Activated naive CD8-positive, alpha-beta T cell treated with anti-CD3 and anti-CD28 coated beads, Interleukin-2, amount 50 U/mL, for 16 hours (primary cell): ENCODE measurements at regions not wholly inside any gene's neighbourhood (a gene's known extent, or its start where the extent isn't known, plus 50 kb on each side); places are given as distances from the start of the nearest gene placed in this dataset.
"Not testable (repeated sequence)": the region's sequence is repeated elsewhere in the genome, so short reads cannot be mapped to it uniquely, and the experiment has no call there.

Source experiments
- DNase-seq: peaks from one replicate; pipeline ENCODE4 v3.0.0-alpha.2; 2020; ENCODE audit warnings: low read depth, low spot score

DNA sequence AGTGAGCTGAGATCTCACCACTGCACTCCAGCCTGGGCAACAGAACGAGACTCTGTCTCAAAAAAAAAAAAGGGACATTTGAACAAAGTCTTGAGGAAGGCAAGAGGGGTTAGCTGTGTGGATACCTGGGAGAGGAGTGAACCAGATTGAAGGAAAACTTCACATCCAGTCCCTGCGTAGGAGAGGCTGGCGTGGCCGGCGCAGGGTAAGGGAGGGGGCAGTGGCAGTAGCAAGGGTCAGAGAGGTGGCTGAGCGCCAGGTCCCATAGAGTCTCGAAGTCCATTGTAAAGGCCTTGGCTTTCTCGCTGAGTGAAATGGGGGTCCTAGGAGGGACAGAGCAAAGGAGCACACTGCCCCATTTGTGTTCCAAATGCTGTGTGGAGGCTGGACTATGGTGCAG lies 171.8 kb upstream of the WSCD1 start:
- no peak for DNase-seq

DNA sequence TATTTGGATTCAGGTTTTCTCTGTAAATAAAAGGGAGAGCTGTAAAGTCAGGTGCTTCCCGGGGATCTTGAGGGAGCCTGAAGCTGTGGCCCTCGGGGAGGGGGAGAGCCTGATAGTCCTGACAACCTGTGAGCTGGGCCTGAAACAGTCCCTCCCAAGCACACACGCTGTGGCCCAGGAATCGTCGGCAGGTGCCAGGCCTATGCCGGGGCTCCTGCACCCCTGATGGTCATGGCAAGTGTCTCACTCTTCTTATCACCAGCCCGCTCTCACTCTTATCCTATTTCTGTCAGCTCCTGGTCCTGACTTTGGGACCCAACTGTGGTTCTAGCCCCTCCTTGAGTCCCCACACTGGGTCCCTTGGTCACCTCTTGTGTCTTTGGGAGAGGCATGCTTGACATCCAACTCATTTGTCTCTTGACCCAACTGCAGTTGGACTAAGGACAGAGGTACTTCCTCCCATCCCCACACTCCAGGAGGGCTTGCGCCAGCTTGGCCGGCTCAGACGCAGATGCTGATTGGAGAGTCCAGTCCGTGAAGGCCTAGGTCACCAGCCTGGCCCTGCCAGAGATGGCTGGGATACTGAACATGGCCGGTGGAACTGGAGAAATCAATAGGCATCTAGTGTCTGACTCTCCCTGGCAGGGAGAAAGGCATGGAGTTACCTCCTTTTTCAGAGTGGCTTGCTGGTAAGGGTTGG lies 170.5 kb upstream of the WSCD1 start:
- DNase-seq = no peak

DNA sequence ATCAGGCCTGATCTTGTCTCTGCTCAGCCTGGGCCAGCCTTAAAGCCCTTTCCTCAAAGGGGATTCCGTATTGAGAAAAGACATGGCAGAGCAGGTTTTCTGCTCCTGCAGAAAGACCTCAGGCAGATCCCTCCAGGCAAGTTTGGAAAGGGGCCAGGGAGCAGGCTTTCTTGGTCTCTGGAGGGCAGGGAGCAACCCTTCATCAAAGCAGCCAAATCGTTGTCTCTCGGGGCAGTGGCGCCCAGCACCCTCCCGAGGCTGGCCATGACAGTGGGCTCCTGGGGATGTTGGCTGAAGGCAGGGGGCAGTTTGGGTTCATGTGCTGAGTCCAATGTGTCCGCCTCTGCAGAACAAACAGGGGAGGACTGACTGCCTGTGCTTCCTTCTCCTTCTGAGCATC lies 168.4 kb upstream of the WSCD1 start:
- DNase-seq = no peak

DNA sequence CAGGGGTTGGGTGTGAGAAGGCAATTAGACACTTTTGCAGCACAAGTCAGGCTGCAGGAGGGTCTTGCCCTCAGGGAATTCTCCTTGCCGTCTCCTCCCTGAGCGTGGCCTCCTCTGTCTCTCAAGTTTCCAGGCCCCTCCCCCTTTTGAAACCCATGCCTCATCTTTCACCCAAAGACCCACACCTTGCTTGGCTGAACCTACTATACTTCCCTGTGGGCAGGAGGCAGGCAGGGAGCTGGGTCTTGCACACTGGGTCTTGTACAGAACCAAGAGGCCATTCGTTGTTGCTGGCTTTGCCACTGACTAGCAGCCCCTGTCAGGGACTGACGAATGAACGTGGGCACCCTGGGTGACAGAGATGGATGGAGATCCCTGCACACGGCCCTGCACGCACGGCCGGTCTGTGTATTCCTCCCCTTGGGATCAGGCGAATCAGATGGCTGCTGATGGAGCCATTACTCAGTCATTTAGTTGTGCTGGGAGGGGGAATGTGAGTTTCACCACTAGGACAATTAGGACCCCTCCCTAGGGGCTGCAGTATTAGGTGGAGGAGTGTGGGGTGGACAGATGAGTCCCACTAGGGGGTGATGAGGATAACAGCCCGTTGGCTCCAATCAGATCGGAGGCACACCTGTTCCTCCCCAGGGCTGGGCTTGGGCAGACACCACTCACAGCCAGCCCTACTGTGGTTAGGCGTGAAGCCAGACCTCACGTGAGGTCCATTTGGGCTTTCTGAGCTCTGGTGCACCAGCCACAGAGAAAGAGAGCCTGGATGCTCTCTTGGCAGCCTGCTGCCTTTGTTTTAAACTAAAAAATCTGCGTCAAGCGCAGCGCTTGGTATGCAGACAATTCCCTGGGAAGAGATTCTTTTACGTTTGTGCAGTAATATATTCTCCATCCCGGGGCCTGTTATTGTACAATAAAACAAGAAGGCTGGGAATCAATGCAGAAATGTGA lies 167.7 kb upstream of the WSCD1 start:
- DNase-seq = no peak

DNA sequence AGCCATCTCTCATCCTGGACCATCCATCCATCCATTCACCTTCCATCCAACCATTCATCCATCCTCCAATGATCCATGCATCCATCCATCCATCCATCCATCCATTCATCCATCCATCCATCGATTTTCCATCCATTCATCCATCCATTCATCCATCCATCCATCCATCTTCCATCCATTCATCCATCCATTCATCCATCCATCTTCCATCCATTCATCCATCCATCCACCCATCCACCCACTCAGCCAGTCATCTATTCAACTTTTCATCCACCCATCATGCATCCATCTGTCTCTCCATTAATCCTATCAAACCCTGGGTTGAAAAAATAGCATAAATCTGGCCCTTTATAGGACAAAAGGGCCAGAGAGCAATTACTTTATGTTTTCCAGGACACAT lies 158.3 kb upstream of the WSCD1 start:
- DNase-seq = no peak

DNA sequence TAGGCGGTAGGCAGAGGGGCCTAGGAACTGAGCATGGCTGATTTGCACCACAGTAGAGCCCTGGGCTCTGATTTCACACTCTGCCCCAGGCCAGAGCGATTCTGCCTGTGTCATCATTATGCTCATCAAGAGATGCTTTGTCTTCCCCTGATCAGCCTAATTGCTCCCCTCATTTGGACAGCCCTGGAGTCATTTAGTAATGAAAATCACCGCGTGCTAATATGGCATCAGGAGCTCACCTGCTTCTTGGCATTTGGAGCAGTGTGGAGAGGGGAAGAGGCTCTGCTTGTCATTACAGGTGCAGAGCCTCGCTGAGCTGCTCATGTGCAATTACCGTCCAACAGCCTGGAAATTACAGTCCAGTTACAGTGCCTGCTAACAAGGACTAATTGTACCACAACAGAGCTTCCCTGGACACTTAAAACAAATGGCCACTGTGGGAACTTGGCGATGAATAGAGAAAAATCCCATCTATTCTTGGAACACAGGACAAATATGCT lies 157.1 kb upstream of the WSCD1 start:
- no peak for DNase-seq

DNA sequence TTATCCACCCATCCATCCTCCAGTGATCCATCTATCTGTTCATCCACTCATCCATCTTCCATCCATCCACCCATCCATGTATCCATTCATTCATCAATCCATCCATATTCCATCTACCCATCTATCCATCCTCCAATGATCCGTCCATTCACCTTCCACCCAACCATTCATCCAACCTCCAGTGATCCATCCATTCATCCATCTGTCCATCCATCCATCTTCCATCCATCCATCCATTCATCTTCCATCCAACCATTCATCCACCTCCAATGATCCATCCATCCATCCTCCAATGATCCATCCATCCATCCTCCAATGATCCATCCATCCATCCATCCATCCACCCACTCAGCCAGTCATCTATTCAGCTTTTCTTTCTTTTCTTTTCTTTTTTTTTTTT lies 156.5 kb upstream of the WSCD1 start:
- no peak for DNase-seq

DNA sequence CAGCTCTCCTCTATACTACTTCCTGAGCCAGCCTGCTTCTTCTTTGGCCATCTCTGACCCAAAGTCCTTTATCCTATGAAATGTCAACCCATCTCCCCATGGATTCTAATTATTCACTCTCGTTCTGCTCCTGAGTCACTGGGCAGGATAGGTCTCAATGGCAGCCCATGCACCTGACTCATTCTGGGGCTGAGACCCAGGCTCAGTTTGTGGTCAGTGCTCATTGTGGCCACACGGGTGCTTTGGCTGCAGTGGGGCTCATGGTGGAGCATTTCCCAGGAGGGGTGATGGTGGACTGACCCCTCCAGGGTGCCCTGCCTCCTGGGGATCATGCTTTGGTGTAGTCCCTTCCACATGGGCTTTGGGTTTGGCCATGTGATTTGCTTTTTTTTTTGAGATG lies 154.8 kb upstream of the WSCD1 start:
- no peak for DNase-seq

DNA sequence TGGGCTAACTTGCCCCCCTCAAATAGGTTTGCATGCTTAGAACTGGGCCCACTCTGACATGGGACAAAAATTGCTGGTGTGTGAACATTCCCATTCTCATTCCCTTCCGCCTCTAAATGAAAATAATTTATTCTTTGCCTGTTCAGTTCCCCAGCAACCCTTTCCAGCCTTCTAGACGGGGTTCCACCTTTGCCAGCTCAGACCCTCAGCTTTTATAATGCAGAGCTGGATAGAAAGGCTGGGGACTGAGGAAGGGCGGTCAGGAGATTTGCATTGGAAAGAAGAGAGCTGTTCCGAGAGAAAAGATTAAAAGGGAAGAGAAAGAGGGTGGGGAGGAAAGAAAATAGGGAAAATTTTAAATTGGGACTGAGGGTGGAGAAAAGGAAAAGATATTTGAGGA lies 151.1 kb upstream of the WSCD1 start:
- DNase-seq = no peak

DNA sequence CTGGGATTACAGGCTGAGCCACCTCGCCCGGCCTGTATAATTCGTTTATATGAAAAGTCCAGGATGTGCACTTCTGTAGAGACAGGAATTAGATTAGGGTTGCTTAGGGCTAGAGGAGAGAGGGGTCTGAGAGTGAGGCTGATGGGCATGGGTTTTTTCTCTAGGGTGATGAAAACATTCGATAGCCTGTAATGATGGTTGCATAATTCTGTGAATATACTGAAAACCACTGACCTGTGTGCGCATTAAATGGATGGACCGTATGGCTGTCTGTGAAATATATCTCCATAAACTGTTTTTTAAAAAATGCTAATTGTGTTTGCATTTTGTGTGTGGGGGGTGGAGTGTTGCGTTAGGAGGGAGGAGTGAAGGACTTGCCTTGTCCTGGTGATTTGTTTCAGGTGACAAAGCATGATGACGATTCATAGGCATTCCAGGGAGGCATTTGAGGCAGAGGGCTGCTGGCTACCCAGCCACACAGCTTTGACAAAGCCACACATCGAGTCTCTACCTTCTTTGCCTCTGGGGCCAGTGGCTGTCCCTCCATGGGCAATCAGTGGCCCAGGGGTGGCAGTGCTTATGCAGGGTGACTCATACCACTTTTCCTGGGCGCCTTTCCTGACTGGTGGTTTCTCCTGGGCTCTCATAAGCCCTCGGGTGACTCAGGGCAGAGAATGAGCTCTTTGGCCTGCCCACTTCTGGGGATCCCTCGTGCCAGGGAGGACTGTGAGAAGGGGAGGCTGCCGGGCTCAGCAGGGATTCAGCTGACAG lies 148.5 kb upstream of the WSCD1 start:
- no peak for DNase-seq

DNA sequence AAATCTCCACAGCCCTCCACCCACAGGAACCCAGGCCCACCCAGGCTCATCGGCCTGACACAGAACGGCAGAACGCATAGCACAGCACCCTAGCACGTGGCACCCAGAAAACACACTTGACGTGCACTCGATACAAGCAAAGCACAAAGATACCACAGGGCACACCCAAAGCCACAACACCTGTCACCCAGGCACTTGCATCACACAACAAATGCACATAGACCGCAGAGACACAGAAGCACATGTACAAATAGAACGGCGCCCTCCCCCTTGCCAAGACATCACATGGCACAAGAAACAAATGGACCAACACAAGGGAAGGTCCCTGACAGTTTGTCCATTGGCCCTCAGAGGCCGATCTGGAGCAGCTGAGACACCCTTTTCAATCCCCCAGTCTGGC lies 147.7 kb upstream of the WSCD1 start:
- no peak for DNase-seq

DNA sequence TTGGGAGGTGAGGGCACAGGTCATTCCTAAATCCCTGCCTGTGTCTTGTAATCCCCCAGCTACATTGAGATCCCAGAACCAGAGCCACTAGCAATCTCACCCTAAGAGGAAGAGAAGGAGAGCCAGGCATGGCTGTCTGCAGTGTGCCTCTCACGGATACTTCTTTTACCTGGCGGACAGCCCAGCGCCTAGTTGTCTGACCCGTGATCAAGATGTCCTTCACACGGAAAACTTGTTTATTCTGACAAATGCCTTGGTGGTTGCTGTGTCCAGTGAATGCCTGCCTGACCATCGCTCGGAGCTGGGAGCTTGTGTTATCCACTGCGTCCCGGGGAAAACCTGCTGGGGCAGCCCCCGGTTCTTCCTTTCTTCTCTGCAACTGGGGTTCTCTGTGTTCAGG lies 140.5 kb upstream of the WSCD1 start:
- DNase-seq = no peak

DNA sequence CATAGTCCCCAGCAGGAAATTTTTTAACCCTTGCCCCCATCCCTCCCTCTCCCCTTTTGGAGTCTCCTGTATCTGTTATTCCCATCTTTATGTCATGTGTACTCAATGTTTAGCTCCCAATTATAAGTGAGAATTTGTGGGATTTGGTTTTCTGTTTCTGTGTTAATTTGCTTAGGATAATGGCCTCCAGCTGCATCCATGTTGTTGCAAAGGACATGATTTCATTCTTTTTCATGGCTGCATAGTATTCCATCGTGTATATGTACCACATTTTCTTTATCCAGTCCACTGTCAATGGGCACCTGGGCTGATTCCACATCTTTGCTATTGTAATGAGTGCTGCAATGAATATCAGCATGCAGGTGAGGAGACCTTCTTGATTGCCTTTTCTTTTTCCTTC lies 139.6 kb upstream of the WSCD1 start:
- DNase-seq = not testable (repeated sequence)

DNA sequence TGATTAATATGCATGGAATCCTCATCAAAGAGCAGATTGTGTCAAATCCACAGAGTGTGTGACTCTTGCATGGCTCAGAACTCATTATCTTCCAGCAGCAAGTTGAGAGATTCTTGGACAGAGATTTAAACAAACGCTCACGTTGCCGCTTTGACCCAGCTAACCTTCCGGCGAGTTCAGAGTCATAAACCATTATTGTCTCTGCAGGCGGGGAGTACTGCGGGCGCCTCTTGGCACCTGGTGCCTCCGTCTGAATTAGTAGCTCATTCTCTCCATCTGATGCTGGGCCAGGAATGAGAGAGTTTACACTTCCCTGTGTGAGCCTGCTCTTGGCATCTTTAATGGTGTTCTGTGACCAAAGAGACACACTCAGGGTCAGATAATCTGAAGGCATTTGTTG lies 138.6 kb upstream of the WSCD1 start:
- no peak for DNase-seq

DNA sequence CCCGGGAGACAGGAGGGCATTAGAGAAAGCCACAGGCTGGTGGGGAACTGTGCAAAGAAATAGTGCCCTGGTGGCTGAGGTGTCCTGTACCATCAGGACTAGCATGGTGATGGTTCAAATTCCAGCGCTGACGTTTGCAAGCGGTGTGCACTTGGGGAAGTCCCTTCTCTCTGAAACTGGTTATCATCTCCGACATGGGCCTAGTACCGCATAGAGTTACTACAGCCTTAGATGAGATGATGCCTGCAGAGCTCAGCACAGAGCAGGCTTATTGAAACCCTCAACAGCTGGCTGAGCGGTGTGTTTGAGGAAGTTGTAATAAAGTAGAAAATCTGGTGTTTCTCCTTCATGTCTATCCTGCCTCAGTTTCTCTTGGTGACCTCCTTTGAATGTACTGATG lies 136.7 kb upstream of the WSCD1 start:
- no peak for DNase-seq

DNA sequence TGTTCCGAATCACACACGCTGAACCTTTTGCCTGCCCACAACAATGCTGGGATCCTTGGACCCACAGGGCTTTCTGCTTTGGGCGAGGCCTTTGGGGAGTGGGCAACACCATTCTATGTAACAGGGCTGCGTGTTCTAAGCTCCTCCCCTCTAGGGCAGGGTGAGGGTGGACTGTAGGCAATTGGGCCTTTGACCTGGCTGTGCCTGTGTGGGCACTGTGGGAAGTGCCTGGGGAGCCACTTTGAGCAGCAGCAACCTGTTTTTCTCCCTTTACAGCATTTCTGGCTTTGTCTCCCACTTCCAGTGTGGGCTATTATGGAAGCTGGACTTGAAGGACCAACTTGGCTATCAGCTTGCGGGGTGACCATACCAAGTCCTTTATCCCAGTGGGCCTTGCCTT lies 128.9 kb upstream of the WSCD1 start:
- DNase-seq = no peak

DNA sequence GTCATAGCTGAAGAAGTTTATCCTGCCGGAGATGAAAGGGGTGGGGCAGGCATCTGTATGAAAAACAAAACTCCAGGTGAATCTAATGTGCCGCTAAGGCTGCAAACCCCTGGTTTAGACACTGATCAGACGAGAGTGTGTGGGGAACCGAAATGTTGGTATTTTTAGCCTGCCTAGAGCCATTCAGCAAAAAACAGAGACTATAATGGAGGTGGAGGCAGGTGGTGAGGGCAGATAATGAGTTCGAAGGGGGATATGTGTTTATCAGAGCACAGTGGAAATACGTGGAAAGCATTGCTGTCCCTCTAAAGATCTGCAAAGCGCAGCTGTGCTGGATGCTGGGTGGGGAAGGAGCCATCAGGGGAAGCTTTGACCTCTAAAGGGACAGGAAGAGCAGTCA lies 127.5 kb upstream of the WSCD1 start:
- DNase-seq = no peak

DNA sequence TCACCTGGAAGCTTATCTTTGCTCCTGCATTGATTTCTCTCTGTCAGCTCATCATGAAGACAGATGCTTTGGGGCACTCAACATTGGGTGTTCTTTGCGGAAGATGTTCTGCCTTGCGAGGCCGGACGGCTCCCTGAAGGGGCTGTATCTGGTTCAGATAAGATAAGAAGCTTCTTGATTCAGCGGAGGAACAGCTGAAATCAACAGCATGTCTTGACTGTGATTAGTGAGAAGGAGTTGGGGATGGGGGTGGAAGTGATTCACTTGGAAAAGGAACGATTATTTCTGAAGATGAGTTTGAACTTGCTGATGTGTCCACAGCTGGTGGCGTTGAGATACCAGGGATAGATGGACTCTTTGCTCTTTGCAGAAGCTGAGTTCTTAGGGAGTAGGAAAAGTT lies 126.9 kb upstream of the WSCD1 start:
- no peak for DNase-seq

DNA sequence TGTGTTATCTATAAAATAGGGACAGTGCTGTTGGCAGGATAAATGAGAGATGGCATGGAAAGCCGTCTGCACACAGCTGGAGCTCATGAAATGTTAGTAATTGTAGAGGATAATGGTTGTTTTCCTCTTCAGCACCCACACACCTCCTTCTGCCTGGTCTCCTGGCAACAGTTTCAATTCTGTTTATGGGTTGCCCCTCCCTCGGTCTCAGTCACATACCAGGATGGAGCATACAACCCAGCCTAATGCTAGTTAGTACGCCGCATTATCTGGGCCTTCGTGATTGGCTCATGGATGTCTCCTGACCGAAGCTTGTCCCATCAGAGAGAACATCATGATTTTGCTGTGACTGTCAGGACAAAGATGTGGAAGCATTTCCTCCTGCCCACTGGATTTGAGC lies 126.2 kb upstream of the WSCD1 start:
- no peak for DNase-seq

DNA sequence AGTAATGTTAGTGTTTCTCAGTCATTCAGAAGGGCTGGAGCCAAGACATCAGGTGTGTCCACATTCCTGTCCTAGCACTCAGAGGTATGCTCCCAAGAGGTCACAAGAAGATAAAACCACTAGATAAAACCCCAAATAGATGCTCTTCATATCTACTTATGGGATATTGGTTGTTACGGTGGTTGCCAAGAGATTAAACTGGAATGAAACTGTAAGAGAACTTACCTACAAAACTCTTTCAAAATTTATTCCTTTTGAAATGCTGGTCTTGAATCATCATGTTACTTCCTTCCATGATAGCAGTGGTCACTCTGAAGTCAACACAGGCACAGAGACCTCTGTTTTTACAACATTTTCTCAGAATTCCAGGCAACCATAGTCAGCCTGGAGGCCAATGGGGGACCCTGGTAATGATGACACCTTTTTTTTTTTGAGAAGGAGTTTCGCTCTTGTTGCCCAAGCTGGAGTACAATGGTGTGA lies 122.4 kb upstream of the WSCD1 start:
- no peak for DNase-seq

DNA sequence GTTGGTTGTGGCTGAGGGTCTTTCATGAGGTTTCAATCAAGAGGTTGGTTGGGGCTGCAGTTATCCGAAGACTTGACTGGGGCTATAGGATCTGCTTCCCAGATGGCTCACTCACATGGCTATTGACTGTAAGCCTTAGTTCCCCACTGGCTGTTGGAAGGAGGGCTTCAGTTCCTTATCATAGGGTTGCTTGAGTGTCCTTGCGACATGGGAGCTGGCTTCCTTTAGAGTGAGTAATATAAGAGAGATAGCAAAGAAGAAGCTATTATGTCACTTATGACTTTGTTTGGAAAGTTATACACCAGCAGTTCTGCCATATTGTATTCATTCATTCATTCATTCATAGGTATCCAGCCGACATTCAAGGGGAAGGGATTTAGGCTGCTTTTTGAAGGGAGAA lies 121.4 kb upstream of the WSCD1 start:
- no peak for DNase-seq

DNA sequence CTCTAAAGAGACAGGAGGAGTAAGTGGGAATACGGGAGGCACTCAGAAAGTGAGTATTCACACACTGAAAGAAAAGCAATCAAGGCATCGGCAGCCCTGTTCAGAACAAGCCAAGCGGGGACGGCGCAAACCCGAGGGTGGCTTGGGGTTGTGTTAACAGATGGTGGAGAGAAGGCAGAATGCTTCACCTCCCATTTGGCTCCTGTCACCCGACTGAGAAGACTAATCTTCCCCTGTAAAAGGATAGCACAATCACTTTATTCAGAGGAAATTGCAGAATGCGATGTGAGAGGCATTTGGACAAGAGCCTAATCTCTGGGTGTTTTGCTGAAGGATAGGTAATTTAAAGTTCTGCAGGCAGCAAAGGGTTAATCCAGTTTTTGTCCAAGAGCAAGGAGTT lies 119.3 kb upstream of the WSCD1 start:
- no peak for DNase-seq
